Activated T-helper 1 cell treated with anti-CD3 and anti-CD28 coated beads, Interleukin-2, amount 50 U/mL, for 16 hours (primary cell): ENCODE measurements at regions not wholly inside any gene's neighbourhood (a gene's known extent, or its start where the extent isn't known, plus 50 kb on each side); places are given as distances from the start of the nearest gene placed in this dataset.

Experiments
- DNase-seq, 2 donors: peaks; one replicate each; pipeline ENCODE4 v3.0.0-alpha.2; 2020; ENCODE audit warnings: low read depth in 1 of 2, low spot score in 1 of 2

DNA sequence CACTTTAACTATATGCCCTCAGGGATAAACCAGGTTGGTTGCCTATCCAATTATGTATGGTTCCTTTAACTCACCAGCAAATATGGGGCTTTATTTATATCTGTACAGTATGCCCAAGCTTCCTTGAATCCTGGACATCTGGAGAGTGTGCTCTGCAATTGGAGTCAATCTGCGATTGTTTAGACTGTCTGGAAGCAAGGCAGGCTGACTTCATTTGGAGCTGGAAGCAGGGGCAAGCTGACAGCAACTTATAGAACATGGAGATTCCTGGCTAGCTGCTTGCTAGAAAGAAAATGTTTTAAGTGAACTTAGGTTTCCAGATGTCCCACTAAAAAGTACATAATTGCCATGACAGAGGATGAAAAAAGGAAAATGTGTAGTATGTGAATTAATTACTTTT, 63.7 kb upstream of the TPRG1 start:
- no peak for DNase-seq

DNA sequence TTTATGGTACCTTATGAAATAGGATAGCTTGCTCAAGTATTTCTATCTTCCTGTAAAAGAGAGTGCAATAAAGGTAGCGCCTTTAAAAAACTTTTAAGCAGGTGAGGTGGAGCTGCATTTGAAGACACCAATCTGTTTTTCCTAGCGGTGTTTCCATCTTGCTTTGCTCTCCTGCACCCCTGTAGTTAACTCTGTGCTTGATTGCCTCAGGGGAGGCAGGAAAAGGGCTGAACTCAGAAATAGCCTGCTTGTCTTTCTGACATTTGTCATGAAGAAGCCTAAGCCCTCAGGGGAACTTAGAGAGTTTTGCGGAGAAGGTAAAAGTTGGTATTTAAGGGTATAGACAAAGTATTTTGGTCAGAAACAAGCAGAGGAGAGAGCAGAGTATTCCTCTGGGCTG, 63.0 kb upstream of the TPRG1 start:
- DNase-seq = no peak

DNA sequence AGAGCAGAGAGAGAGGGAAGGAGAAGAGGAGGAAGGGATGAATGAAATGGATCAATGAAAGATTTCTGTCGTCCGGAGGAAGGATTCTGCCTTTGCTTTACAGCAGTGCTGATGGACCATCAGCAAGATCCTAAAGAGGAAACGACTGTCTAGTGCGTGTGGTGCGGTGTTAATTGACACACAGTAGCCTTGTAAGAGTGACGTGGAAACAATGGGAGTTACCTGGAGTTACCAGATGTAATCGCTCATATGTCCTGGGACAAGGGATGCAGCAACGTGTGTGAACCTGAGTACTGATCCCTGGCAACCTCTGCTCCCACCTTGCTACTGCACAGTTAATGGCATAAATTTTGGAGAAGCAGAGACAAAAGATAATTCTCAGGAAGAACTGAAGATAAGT, 62.6 kb upstream of the TPRG1 start:
- no peak for DNase-seq

DNA sequence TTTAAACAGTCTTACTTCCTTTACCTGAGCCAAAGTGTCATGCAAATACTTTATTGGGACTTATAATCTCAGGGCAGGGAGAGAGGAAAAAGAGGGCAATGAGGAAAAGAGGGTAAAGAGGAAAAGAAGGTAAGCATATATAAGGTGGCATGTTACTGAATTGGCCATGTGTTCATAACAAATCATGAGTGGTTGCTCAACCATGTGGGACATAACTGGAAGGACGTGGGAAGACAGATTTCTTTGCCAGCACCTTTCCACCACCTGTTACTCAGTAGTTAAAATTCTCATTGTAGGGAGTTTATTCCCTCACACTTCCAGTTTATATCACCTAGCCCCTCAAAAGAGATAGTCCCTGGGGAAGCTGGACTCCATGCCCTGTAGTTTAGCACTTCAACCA, 54.7 kb upstream of the TPRG1 start:
- DNase-seq = no peak

DNA sequence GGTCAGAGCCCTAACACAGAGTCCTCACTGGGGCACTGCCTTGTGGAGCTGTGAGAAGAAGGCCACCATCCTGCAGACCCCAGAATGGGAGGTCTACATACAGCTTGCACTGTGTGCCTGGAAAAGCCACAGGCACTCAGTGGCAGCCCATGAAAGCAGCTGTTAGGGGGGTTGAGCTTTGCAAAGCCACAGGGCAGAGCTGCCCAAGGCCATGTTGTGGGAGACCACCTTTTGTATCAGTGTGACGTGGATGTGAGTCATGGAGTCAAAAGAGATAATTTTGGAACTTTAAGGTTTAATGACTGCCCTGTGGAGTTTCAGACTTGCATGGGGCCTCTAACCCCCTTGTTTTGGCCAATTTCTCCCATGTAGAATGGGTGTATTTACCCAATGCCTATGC, 52.9 kb upstream of the TPRG1 start:
- no peak for DNase-seq

DNA sequence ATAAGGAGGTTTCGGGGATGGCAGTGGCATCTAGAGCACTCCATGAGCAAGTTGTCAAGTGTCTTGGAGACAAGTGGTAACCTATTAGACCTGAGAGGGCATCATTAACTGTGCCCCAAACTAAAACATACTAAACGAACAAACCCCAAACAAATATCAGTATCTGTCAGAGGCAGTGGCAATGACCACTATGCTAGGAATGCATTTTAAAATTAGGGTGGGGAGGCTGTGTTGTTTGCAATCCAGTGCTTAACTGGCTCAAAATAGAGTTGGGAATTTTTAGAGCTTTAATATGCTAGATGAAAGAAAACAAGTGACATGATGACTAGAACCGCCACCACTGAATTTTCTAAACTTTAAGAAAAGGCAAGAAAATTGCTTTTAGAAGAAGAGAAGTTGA, 51.8 kb upstream of the TPRG1 start:
- no peak for DNase-seq

DNA sequence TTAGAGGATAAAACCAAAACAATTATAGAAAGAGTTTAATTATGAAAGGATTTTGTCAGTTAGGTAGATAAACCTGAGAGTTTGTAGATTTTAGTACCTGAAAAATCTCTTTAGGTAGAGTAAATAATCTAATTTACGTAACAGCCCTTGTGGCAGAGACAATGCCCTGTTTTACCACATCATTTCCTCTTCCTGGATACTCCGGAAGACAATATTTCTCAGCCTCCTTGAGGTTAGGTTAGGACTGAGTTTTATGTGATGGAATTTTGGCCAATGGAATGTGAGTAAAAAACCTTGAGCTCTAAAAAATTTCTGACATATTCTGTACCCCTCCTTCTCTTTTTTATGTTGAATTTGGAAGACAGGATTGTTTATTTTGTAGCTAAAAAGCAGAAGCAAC, 50.7 kb upstream of the TPRG1 start:
- DNase-seq = no peak
